ENCODE measurements at regions not wholly inside any gene's neighbourhood (a gene's known extent, or its start where the extent isn't known, plus 50 kb on each side); places are given as distances from the start of the nearest gene placed in this dataset.

DNA sequence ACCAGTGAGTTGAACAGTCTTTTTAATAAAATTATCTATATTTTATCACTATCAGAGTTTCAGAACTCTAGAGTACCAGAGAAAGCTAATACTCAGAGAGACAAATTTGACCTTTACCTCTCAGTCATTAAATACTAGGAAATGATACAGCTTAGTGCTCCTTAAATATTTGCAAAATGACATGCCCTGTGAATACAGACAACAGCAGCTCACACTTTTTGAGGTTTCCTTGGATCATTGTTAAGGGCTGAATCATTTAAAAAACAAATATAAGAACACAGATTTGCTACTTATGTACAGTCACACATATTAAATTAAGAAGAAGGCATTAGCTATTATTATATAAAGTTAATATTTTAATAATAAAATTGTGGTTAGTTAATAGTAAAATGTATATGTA, 1158.7 kb upstream of the EYS start:
- Histone ChIP-seq H3K9ac (ENCODE audit: low read depth, low read length) (no peak overlapping the region), H3K4me1 (ENCODE audit: control insufficient read depth, insufficient read depth, low read length) (no peaks in the 10 kb centered on the region), H3K27ac (ENCODE audit: low read depth, low read length) (no peak overlapping the region), H3K4me3 (ENCODE audit: low read depth, low read length) (no peak overlapping the region), H3K36me3 (ENCODE audit: control insufficient read depth, insufficient read depth, low read length) (no peaks in the 10 kb centered on the region), H3K9me3 (ENCODE audit: control insufficient read depth, insufficient read depth, low read length) (no peaks in the 10 kb centered on the region), H3K27me3 (ENCODE audit: control insufficient read depth, insufficient read depth, low read length) (no peaks in the 10 kb centered on the region)

DNA sequence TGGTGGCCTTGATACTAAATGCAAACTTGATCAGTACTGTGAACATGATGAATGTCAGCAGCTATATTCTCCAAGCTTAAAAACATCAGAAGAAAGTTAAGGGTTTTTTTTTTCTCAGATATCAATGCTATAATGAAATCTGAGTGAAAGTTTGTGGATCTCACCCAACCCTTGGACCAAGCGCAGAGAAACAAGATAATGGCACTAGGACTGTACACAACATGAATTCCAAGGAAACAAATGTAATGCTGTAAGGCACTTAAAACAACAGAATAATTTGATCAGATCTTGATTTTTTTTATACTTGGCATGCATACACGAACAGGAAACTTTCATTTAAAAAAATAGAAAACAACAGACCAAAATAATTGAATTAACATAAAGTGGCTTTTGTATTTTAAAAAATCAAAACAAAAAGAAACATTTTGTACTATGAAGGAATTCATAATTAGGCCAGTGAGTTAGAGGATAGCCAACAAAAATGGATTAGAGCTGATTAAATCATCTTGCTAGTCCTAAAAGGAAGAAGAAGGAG, 1154.0 kb upstream of the EYS start:
- H3K4me1 ChIP-seq (ENCODE audit: control insufficient read depth, insufficient read depth, low read length): no peaks in the 10 kb centered on the region
- H3K4me3 ChIP-seq (ENCODE audit: low read depth, low read length): no peak overlapping the region
- H3K36me3 ChIP-seq (ENCODE audit: control insufficient read depth, insufficient read depth, low read length): no peaks in the 10 kb centered on the region
- no peaks in the 10 kb centered on the region for H3K27me3 ChIP-seq (ENCODE audit: control insufficient read depth, insufficient read depth, low read length)
- H3K9me3 ChIP-seq (ENCODE audit: control insufficient read depth, insufficient read depth, low read length): no peaks in the 10 kb centered on the region
- H3K9ac ChIP-seq (ENCODE audit: low read depth, low read length): no peak overlapping the region
- no peak overlapping the region for H3K27ac ChIP-seq (ENCODE audit: low read depth, low read length)

DNA sequence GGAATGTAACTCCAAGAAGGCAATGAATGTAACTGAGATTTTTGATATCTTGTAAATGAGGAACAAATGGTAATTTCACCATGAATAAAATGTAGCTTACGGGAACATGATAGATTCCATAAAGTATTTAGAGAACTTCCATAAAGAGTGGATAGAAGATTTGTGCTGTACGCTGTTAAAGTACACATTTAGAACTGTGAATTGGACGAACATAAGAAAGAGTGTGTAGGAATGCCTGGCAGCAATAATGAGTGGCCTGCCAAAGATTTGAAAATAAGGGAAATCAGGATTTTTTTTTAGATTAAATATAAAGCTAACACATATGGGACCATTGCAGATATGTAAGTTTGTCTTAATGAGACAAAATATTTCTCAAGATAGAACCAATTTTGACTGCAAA, 1153.3 kb upstream of the EYS start:
- Histone ChIP-seq H3K4me3 (ENCODE audit: low read depth, low read length) (no peak overlapping the region), H3K4me1 (ENCODE audit: control insufficient read depth, insufficient read depth, low read length) (no peaks in the 10 kb centered on the region), H3K36me3 (ENCODE audit: control insufficient read depth, insufficient read depth, low read length) (no peaks in the 10 kb centered on the region), H3K9ac (ENCODE audit: low read depth, low read length) (no peak overlapping the region), H3K27me3 (ENCODE audit: control insufficient read depth, insufficient read depth, low read length) (no peaks in the 10 kb centered on the region), H3K27ac (ENCODE audit: low read depth, low read length) (no peak overlapping the region), H3K9me3 (ENCODE audit: control insufficient read depth, insufficient read depth, low read length) (no peaks in the 10 kb centered on the region)

DNA sequence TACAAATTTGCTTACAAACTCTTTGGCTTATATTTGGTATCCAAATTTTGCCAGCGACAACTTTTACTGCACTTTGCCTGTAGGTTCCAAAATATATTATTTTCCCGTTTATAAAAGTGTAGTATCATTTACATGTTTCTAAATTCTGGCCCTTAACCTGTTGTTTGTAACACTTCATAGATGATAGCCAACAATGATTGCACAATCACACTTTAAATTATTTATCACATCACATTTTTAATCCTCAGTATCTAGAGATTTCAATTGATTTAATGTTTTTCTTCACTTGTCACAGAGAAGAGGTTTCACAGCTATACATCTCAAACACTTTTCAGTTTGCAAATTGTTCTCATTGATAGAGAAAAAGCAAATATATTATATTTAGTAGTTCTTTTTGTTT, 1151.2 kb upstream of the EYS start:
- Histone ChIP-seq H3K27ac (ENCODE audit: low read depth, low read length) (no peak overlapping the region), H3K36me3 (ENCODE audit: control insufficient read depth, insufficient read depth, low read length) (no peaks in the 10 kb centered on the region), H3K4me1 (ENCODE audit: control insufficient read depth, insufficient read depth, low read length) (no peaks in the 10 kb centered on the region), H3K9ac (ENCODE audit: low read depth, low read length) (no peak overlapping the region), H3K27me3 (ENCODE audit: control insufficient read depth, insufficient read depth, low read length) (no peaks in the 10 kb centered on the region), H3K4me3 (ENCODE audit: low read depth, low read length) (no peak overlapping the region), H3K9me3 (ENCODE audit: control insufficient read depth, insufficient read depth, low read length) (no peaks in the 10 kb centered on the region)

DNA sequence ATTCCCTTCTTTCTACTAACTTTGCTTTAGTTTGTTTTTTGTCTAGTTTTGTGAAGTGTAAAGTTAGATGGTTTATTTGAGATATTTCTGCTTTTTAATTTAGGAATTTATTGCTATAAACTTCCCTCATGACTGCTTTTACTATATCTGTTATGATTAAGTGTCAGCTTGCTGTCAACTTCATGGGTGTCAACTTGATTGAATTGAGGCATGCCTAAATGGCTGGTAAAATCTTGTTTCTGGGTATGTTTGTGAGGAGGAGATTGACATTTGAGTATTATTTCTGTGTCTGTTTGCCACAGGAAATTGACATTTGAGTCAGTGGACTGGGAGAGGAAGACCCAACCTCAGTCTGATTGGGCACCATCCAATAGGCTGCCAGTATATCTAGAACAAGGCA, 1147.0 kb upstream of the EYS start:
- H3K4me3 ChIP-seq (ENCODE audit: low read depth, low read length): no peak overlapping the region
- no peaks in the 10 kb centered on the region for H3K36me3 ChIP-seq (ENCODE audit: control insufficient read depth, insufficient read depth, low read length)
- no peak overlapping the region for H3K27ac ChIP-seq (ENCODE audit: low read depth, low read length)
- no peaks in the 10 kb centered on the region for H3K27me3 ChIP-seq (ENCODE audit: control insufficient read depth, insufficient read depth, low read length)
- no peak overlapping the region for H3K9ac ChIP-seq (ENCODE audit: low read depth, low read length)
- H3K9me3 ChIP-seq (ENCODE audit: control insufficient read depth, insufficient read depth, low read length): no peaks in the 10 kb centered on the region
- H3K4me1 ChIP-seq (ENCODE audit: control insufficient read depth, insufficient read depth, low read length): no peaks in the 10 kb centered on the region

DNA sequence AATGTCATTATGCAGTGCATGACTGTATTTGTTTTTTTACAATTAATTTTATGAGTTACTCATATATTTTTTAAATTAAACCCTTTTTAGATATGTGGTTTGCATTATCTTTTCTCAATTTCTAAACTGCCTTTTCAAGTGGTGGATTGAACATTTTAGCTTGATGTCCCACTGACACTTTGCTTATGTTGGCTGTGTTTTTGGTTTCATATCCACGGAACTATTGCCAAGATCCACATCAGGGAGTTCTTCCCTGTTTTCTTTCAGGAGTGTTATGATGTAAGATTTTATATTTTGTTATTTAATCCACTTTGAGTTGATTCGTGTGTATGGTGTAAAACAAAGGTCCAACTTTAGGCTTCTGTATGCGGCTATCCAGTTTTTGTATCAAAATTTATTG, 1144.9 kb upstream of the EYS start:
- no peaks in the 10 kb centered on the region for H3K36me3 ChIP-seq (ENCODE audit: control insufficient read depth, insufficient read depth, low read length)
- no peaks in the 10 kb centered on the region for H3K9me3 ChIP-seq (ENCODE audit: control insufficient read depth, insufficient read depth, low read length)
- no peak overlapping the region for H3K27ac ChIP-seq (ENCODE audit: low read depth, low read length)
- H3K4me1 ChIP-seq (ENCODE audit: control insufficient read depth, insufficient read depth, low read length): no peaks in the 10 kb centered on the region
- H3K4me3 ChIP-seq (ENCODE audit: low read depth, low read length): no peak overlapping the region
- H3K27me3 ChIP-seq (ENCODE audit: control insufficient read depth, insufficient read depth, low read length): no peaks in the 10 kb centered on the region
- no peak overlapping the region for H3K9ac ChIP-seq (ENCODE audit: low read depth, low read length)

DNA sequence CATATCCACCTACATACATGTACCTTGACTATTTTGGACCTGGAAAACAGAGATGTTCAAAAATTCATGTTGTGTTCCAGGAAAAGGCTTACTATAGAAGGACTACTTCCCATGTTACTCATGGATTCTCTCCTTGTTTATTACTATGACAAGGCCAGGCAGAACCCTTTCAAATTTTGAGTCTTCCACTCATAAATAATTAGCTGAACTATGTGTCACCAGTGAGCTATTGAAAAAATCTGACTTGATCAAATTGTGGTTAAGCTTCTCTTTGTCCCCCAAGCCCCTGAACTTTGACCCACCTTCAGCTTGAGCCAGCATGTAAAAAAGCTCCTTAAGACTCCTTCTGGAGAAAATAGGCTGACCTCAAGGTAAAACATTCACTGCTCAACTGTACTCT, 1142.8 kb upstream of the EYS start:
- no peak overlapping the region for H3K4me3 ChIP-seq (ENCODE audit: low read depth, low read length)
- H3K27me3 ChIP-seq (ENCODE audit: control insufficient read depth, insufficient read depth, low read length): no peaks in the 10 kb centered on the region
- no peaks in the 10 kb centered on the region for H3K36me3 ChIP-seq (ENCODE audit: control insufficient read depth, insufficient read depth, low read length)
- no peak overlapping the region for H3K9ac ChIP-seq (ENCODE audit: low read depth, low read length)
- H3K27ac ChIP-seq (ENCODE audit: low read depth, low read length): no peak overlapping the region
- H3K4me1 ChIP-seq (ENCODE audit: control insufficient read depth, insufficient read depth, low read length): no peaks in the 10 kb centered on the region
- H3K9me3 ChIP-seq (ENCODE audit: control insufficient read depth, insufficient read depth, low read length): no peaks in the 10 kb centered on the region

DNA sequence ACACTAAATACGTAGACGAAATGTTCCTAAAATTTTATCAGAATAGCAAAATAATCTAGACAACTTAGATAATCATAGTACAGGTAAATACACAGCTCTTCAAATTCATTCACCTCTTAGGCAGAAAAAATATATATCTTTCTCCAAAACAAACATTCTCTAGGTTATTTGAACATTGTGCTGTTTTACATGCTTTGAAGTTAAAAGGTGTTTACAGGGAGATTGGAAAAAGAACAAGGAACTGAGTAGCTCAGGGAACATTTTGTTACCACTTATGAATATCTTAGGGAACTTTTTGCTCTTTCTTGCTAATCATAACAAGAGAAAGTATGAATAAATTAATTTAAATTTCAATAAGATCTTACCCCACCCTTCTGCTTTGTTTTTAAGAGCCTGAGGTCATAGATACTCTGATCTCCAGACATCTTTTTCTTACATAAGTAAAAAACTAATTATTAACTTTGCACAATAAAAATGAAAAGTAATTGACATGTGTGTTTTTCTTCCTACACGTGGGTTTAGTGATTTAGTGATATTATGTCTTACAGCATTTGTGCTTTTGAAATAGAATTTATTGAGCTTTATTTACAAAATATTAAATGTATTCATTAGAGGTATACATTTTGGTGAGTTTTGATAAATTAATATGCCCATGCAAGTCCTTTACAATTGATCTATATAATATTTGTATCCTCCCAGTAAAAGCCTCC, 1141.4 kb upstream of the EYS start:
- Histone ChIP-seq H3K9me3 (ENCODE audit: control insufficient read depth, insufficient read depth, low read length) (no peaks in the 10 kb centered on the region), H3K9ac (ENCODE audit: low read depth, low read length) (no peak overlapping the region), H3K4me3 (ENCODE audit: low read depth, low read length) (no peak overlapping the region), H3K27ac (ENCODE audit: low read depth, low read length) (no peak overlapping the region), H3K27me3 (ENCODE audit: control insufficient read depth, insufficient read depth, low read length) (no peaks in the 10 kb centered on the region), H3K4me1 (ENCODE audit: control insufficient read depth, insufficient read depth, low read length) (no peaks in the 10 kb centered on the region), H3K36me3 (ENCODE audit: control insufficient read depth, insufficient read depth, low read length) (no peaks in the 10 kb centered on the region)

DNA sequence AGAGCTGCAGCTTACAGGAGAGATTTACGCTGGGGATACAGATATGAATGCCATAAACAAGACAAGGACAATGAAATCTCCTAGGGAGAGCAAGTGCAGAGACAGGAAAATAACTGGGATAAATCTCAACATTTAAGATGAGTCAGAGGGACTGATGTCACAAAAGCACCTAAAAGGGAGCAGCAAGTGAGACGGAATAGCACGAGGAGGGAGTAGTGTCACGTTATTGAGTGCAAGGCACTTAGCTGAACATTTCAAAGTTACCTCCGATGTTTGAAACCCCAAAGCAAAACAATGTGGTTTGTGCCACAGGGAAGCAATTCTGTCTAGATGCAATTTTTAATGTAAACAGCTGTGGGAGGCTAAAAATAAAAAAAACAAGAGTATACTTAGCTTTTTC, 1131.7 kb upstream of the EYS start:
- no peaks in the 10 kb centered on the region for H3K27me3 ChIP-seq (ENCODE audit: control insufficient read depth, insufficient read depth, low read length)
- no peak overlapping the region for H3K9ac ChIP-seq (ENCODE audit: low read depth, low read length)
- no peak overlapping the region for H3K4me3 ChIP-seq (ENCODE audit: low read depth, low read length)
- no peak overlapping the region for H3K27ac ChIP-seq (ENCODE audit: low read depth, low read length)
- no peaks in the 10 kb centered on the region for H3K9me3 ChIP-seq (ENCODE audit: control insufficient read depth, insufficient read depth, low read length)
- H3K4me1 ChIP-seq (ENCODE audit: control insufficient read depth, insufficient read depth, low read length): no peaks in the 10 kb centered on the region
- no peaks in the 10 kb centered on the region for H3K36me3 ChIP-seq (ENCODE audit: control insufficient read depth, insufficient read depth, low read length)

DNA sequence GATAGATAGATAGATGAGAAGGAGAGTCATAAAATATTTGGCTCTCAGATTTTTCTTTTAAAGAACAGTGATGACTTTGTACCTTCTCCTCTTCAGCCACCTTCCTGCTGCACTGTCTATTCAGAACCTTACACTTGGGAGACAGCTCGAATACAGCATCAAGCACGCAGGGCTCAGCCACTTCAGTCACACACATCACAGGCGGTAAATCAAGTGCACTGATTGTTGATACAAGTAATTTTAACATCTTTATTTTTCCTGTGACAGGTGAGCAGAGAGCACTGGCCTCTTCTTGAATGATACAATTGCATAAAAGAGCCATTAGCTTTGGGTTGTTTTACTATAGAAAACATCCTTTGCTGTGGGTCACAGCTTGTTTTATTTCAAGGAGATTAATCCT, 1118.5 kb upstream of the EYS start:
- no peaks in the 10 kb centered on the region for H3K36me3 ChIP-seq (ENCODE audit: control insufficient read depth, insufficient read depth, low read length)
- H3K27me3 ChIP-seq (ENCODE audit: control insufficient read depth, insufficient read depth, low read length): no peaks in the 10 kb centered on the region
- H3K9me3 ChIP-seq (ENCODE audit: control insufficient read depth, insufficient read depth, low read length): no peaks in the 10 kb centered on the region
- H3K9ac ChIP-seq (ENCODE audit: low read depth, low read length): no peak overlapping the region
- H3K27ac ChIP-seq (ENCODE audit: low read depth, low read length): no peak overlapping the region
- H3K4me1 ChIP-seq (ENCODE audit: control insufficient read depth, insufficient read depth, low read length): no peaks in the 10 kb centered on the region; the same call in 1 of the 2 replicates
- H3K4me3 ChIP-seq (ENCODE audit: low read depth, low read length): no peak overlapping the region

DNA sequence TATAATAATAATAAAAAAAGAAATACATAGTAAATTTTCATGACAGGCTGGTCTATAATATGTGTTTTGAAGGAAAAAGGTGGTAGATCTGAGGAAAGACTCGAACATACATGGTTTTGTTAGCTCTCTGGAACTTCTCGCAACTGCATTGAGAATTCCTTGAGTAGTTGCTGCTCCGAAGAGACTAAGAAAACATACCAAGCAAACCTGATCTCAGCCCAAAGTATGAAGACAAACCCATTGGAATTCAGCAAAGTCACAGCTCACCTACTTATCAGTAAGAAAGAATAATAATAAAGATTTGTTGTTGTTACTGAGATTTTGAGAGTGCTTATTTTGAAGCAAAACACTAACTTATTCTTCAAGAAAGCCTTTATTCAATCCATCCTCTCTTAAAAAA, 1107.1 kb upstream of the EYS start:
- H3K4me3 ChIP-seq (ENCODE audit: low read depth, low read length): no peak overlapping the region
- H3K27me3 ChIP-seq (ENCODE audit: control insufficient read depth, insufficient read depth, low read length): no peaks in the 10 kb centered on the region
- H3K4me1 ChIP-seq (ENCODE audit: control insufficient read depth, insufficient read depth, low read length): no peaks in the 10 kb centered on the region
- H3K36me3 ChIP-seq (ENCODE audit: control insufficient read depth, insufficient read depth, low read length): no peaks in the 10 kb centered on the region
- no peaks in the 10 kb centered on the region for H3K9me3 ChIP-seq (ENCODE audit: control insufficient read depth, insufficient read depth, low read length)
- no peak overlapping the region for H3K9ac ChIP-seq (ENCODE audit: low read depth, low read length)
- no peak overlapping the region for H3K27ac ChIP-seq (ENCODE audit: low read depth, low read length)
